Activated naive CD4-positive, alpha-beta T cell treated with anti-CD3 and anti-CD28 coated beads, Interleukin-2, amount 50 U/mL, for 24 hours (primary cell): ENCODE measurements at regions not wholly inside any gene's neighbourhood (a gene's known extent, or its start where the extent isn't known, plus 50 kb on each side); places are given as distances from the start of the nearest gene placed in this dataset.

Experiments
- H3K27ac Mint-ChIP-seq: one replicate; pipeline ENCODE4 v1.8.0; 2021; ENCODE audit warnings: mild to moderate bottlenecking, mixed read lengths
- H3K27me3 Mint-ChIP-seq: one replicate; pipeline ENCODE4 v1.8.0; 2021; ENCODE audit warnings: mixed read lengths
- H3K36me3 Mint-ChIP-seq: one replicate; pipeline ENCODE4 v1.8.0; 2021; ENCODE audit warnings: mixed read lengths
- H3K4me1 Mint-ChIP-seq: one replicate; pipeline ENCODE4 v1.8.0; 2021; ENCODE audit warnings: mixed read lengths
- H3K4me3 Mint-ChIP-seq: one replicate; pipeline ENCODE4 v1.8.0; 2021; ENCODE audit warnings: mild to moderate bottlenecking, mixed read lengths
- H3K9me3 Mint-ChIP-seq: one replicate; pipeline ENCODE4 v1.8.0; 2021; ENCODE audit warnings: mixed read lengths

- Mint-ChIP-seq H3K27ac (no peak overlapping the region), H3K4me1 (no peaks in the 10 kb centered on the region), H3K9me3 (no peaks in the 10 kb centered on the region), H3K36me3 (no peaks in the 10 kb centered on the region), H3K27me3 (peaks cover 6% of the 10 kb centered on the region), H3K4me3 (no peak overlapping the region)
Observed at GRCh38 chr10:123480845-123481244, 185.3 kb upstream of the GPR26 start.

- H3K36me3 Mint-ChIP-seq, result no peaks in the 10 kb centered on the region
- H3K9me3 Mint-ChIP-seq, result no peaks in the 10 kb centered on the region
- no peak overlapping the region for H3K4me3 Mint-ChIP-seq
- no peaks in the 10 kb centered on the region for H3K4me1 Mint-ChIP-seq
- no peak overlapping the region for H3K27ac Mint-ChIP-seq
- H3K27me3 Mint-ChIP-seq, result peaks cover 11% of the 10 kb centered on the region
Observed at GRCh38 chr10:123484722-123485121, 181.4 kb upstream of the GPR26 start.

GRCh38 chr10:123485341-123485960, 180.7 kb upstream of the GPR26 start:
- Mint-ChIP-seq H3K9me3 (no peaks in the 10 kb centered on the region), H3K27ac (no peak overlapping the region), H3K27me3 (peaks cover 10% of the 10 kb centered on the region), H3K4me1 (no peaks in the 10 kb centered on the region), H3K4me3 (no peak overlapping the region), H3K36me3 (no peaks in the 10 kb centered on the region)

- Mint-ChIP-seq H3K9me3 (no peaks in the 10 kb centered on the region), H3K27me3 (peaks cover 15% of the 10 kb centered on the region), H3K27ac (no peak overlapping the region), H3K36me3 (no peaks in the 10 kb centered on the region), H3K4me1 (no peaks in the 10 kb centered on the region), H3K4me3 (no peak overlapping the region)
Observed at GRCh38 chr10:123488436-123488835, 177.7 kb upstream of the GPR26 start.

- Mint-ChIP-seq H3K36me3 (no peaks in the 10 kb centered on the region), H3K4me1 (no peaks in the 10 kb centered on the region), H3K27me3 (peaks cover 16% of the 10 kb centered on the region), H3K27ac (no peak overlapping the region), H3K4me3 (no peak overlapping the region), H3K9me3 (no peaks in the 10 kb centered on the region)
Observed at GRCh38 chr10:123491364-123491763, 174.8 kb upstream of the GPR26 start.

GRCh38 chr10:123492016-123492415, 174.1 kb upstream of the GPR26 start:
- Mint-ChIP-seq H3K9me3 (no peaks in the 10 kb centered on the region), H3K27ac (no peak overlapping the region), H3K27me3 (peaks cover 15% of the 10 kb centered on the region), H3K36me3 (no peaks in the 10 kb centered on the region), H3K4me1 (no peaks in the 10 kb centered on the region), H3K4me3 (no peak overlapping the region)

- Mint-ChIP-seq H3K4me3 (no peak overlapping the region), H3K4me1 (no peaks in the 10 kb centered on the region), H3K27ac (no peak overlapping the region), H3K27me3 (peaks cover 11% of the 10 kb centered on the region), H3K36me3 (no peaks in the 10 kb centered on the region), H3K9me3 (no peaks in the 10 kb centered on the region)
Observed at GRCh38 chr10:123494301-123494808, 171.8 kb upstream of the GPR26 start.

GRCh38 chr10:123496375-123496774, 169.8 kb upstream of the GPR26 start:
- Mint-ChIP-seq H3K36me3 (no peaks in the 10 kb centered on the region), H3K27ac (no peak overlapping the region), H3K4me3 (no peak overlapping the region), H3K4me1 (no peaks in the 10 kb centered on the region), H3K27me3 (peaks cover 10% of the 10 kb centered on the region), H3K9me3 (no peaks in the 10 kb centered on the region)

- Mint-ChIP-seq H3K36me3 (no peaks in the 10 kb centered on the region), H3K4me3 (no peak overlapping the region), H3K27me3 (peaks cover 8% of the 10 kb centered on the region), H3K4me1 (no peaks in the 10 kb centered on the region), H3K9me3 (no peaks in the 10 kb centered on the region), H3K27ac (no peak overlapping the region)
Observed at GRCh38 chr10:123496996-123497660, 169.0 kb upstream of the GPR26 start.

- Mint-ChIP-seq H3K27me3 (peaks cover 2% of the 10 kb centered on the region), H3K9me3 (no peaks in the 10 kb centered on the region)
Observed at GRCh38 chr10:123500110-123500509, 166.0 kb upstream of the GPR26 start.

GRCh38 chr10:123501148-123501547, 165.0 kb upstream of the GPR26 start:
- no peak overlapping the region for H3K4me3 Mint-ChIP-seq
- no peak overlapping the region for H3K27ac Mint-ChIP-seq
- peaks cover under 1% of the 10 kb centered on the region for H3K27me3 Mint-ChIP-seq
- H3K4me1 Mint-ChIP-seq, result no peaks in the 10 kb centered on the region
- H3K36me3 Mint-ChIP-seq, result no peaks in the 10 kb centered on the region
- no peaks in the 10 kb centered on the region for H3K9me3 Mint-ChIP-seq

More at GRCh38 chr10:123500110-123500509, 166.0 kb upstream of the GPR26 start:
- H3K4me1 Mint-ChIP-seq, result no peaks in the 10 kb centered on the region
- no peak overlapping the region for H3K4me3 Mint-ChIP-seq
- H3K36me3 Mint-ChIP-seq, result no peaks in the 10 kb centered on the region
- H3K27ac Mint-ChIP-seq, result no peak overlapping the region

- Mint-ChIP-seq H3K4me3 (no peak overlapping the region), H3K9me3 (no peaks in the 10 kb centered on the region), H3K36me3 (no peaks in the 10 kb centered on the region), H3K27me3 (no peaks in the 10 kb centered on the region), H3K27ac (no peak overlapping the region), H3K4me1 (no peaks in the 10 kb centered on the region)
Observed at GRCh38 chr10:123502983-123503382, 163.2 kb upstream of the GPR26 start.

- H3K4me1 Mint-ChIP-seq, result no peaks in the 10 kb centered on the region
- no peak overlapping the region for H3K27ac Mint-ChIP-seq
- H3K36me3 Mint-ChIP-seq, result no peaks in the 10 kb centered on the region
- no peak overlapping the region for H3K4me3 Mint-ChIP-seq
- no peaks in the 10 kb centered on the region for H3K9me3 Mint-ChIP-seq
- H3K27me3 Mint-ChIP-seq, result peaks cover 5% of the 10 kb centered on the region
Observed at GRCh38 chr10:123506455-123506854, 159.7 kb upstream of the GPR26 start.

- H3K36me3 Mint-ChIP-seq, result no peaks in the 10 kb centered on the region
- no peak overlapping the region for H3K27ac Mint-ChIP-seq
- peaks cover 5% of the 10 kb centered on the region for H3K27me3 Mint-ChIP-seq
- no peak overlapping the region for H3K4me3 Mint-ChIP-seq
- H3K4me1 Mint-ChIP-seq, result no peaks in the 10 kb centered on the region
- H3K9me3 Mint-ChIP-seq, result no peaks in the 10 kb centered on the region
Observed at GRCh38 chr10:123507298-123507697, 158.9 kb upstream of the GPR26 start.

GRCh38 chr10:123509338-123509737, 156.8 kb upstream of the GPR26 start:
- Mint-ChIP-seq H3K36me3 (no peaks in the 10 kb centered on the region), H3K9me3 (no peaks in the 10 kb centered on the region), H3K4me3 (no peak overlapping the region), H3K27ac (no peak overlapping the region), H3K27me3 (peaks cover 5% of the 10 kb centered on the region), H3K4me1 (no peaks in the 10 kb centered on the region)

GRCh38 chr10:123512901-123513775, 153.0 kb upstream of the GPR26 start:
- Mint-ChIP-seq H3K27ac (no peak overlapping the region), H3K4me3 (no peak overlapping the region), H3K27me3 (peaks cover 7% of the 10 kb centered on the region), H3K36me3 (no peaks in the 10 kb centered on the region), H3K4me1 (no peaks in the 10 kb centered on the region), H3K9me3 (no peaks in the 10 kb centered on the region)
